ENCODE measurements at regions not wholly inside any gene's neighbourhood (a gene's known extent, or its start where the extent isn't known, plus 50 kb on each side); places are given as distances from the start of the nearest gene placed in this dataset.

DNA sequence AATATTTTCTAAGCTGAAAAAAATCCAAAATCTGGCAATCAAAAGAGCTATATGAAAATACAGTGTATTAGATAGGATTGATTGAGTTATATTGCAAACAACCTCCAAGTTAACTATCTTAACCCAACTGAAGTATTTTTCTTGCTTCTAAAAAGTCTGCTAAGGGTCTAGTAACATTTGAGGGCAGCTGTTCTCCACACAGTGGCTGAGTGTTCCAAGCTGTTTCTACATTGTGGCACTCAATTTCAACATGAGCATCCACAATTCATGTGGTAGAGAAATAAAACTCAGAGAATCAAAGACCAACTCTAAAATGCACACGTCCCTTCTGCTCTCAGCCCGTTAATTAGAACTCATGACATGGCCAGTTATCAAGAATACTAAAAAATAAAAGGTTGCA lies 340.0 kb downstream of the C12orf50 start:
- Histone ChIP-seq H3K4me1 (no peaks in the 10 kb centered on the region), H3K4me3 (no peak overlapping the region), H3K27me3 (ENCODE audit: low read depth) (no peaks in the 10 kb centered on the region), H3K36me3 (no peaks in the 10 kb centered on the region), H3K9me3 (no peaks in the 10 kb centered on the region), H3K27ac (no peak overlapping the region)
- intact Hi-C loops (cut with DNase I) = no loop called here
- TF ChIP-seq, protein P1, sequence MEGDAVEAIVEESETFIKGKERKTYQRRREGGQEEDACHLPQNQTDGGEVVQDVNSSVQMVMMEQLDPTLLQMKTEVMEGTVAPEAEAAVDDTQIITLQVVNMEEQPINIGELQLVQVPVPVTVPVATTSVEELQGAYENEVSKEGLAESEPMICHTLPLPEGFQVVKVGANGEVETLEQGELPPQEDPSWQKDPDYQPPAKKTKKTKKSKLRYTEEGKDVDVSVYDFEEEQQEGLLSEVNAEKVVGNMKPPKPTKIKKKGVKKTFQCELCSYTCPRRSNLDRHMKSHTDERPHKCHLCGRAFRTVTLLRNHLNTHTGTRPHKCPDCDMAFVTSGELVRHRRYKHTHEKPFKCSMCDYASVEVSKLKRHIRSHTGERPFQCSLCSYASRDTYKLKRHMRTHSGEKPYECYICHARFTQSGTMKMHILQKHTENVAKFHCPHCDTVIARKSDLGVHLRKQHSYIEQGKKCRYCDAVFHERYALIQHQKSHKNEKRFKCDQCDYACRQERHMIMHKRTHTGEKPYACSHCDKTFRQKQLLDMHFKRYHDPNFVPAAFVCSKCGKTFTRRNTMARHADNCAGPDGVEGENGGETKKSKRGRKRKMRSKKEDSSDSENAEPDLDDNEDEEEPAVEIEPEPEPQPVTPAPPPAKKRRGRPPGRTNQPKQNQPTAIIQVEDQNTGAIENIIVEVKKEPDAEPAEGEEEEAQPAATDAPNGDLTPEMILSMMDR (IDR thresholded peaks at IDR 0.05) = no peak
- no peak for ATAC-seq
- no peak for DNase-seq

DNA sequence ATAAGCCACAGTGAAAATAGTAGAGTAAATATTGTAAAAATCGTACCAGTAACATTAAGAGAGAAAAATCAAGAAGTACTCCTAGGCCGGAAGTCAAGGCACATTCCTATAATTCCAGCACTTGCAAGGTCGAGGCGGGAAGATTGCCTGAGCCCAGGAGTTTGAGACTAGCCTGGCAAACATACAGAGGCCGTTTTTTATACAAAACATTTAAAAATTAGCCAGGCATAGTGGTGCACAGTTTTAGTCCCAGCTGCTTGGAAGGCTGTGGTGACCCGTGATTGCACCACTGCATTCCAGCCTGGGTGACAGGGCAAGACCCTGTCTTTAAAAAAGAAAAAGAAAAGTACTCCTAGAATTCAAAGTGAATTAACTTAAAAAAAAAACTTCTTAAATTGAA lies 341.8 kb downstream of the C12orf50 start:
- H3K9me3 ChIP-seq = no peaks in the 10 kb centered on the region
- TF ChIP-seq, protein P1 (IDR thresholded peaks at IDR 0.05) = no peak
- ATAC-seq (peak; percentile 57 to 58), DNase-seq (no peak)
- H3K27me3 ChIP-seq (ENCODE audit: low read depth) = no peaks in the 10 kb centered on the region
- H3K4me1 ChIP-seq = no peaks in the 10 kb centered on the region
- no peak overlapping the region for H3K4me3 ChIP-seq
- no peaks in the 10 kb centered on the region for H3K36me3 ChIP-seq
- intact Hi-C loops (cut with DNase I) = no loop called here
- H3K27ac ChIP-seq = no peak overlapping the region

DNA sequence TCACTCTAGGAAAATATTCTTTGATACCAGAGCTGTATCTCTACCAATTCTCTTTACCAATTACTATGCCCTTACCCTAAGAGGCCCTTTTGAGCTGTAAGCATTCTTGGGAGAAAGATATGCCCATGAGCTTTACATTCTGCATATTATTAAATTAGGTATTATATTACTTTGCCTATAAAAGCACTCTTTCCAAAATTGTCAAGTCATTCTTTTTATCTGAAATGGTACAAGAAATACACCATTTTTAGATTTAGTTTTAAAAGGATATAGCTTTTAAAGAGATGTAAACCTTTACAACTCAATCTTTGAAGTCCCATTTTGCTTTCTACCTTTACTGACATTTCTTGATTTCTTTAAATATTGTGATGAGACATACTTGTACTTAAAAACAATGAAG lies 343.5 kb downstream of the C12orf50 start:
- TF ChIP-seq, protein P1 (IDR thresholded peaks at IDR 0.05) = no peak
- ATAC-seq (no peak), DNase-seq (no peak)
- no peaks in the 10 kb centered on the region for H3K4me1 ChIP-seq
- no peak overlapping the region for H3K4me3 ChIP-seq
- no peaks in the 10 kb centered on the region for H3K36me3 ChIP-seq
- intact Hi-C loops (cut with DNase I) = no loop called here
- no peaks in the 10 kb centered on the region for H3K27me3 ChIP-seq (ENCODE audit: low read depth)
- no peak overlapping the region for H3K27ac ChIP-seq
- no peaks in the 10 kb centered on the region for H3K9me3 ChIP-seq

GRCh38 chr12:87679251-87679650 lies 349.9 kb downstream of the C12orf50 start:
- ATAC-seq = no peak

GRCh38 chr12:87678453-87678852 lies 350.7 kb downstream of the C12orf50 start:
- no peak overlapping the region for H3K27ac ChIP-seq
- no peak overlapping the region for H3K4me3 ChIP-seq
- H3K36me3 ChIP-seq = no peaks in the 10 kb centered on the region
- DNase-seq (no peak), ATAC-seq (no peak)
- no peaks in the 10 kb centered on the region for H3K4me1 ChIP-seq
- intact Hi-C loops (cut with DNase I) = no loop called here
- H3K27me3 ChIP-seq (ENCODE audit: low read depth) = no peaks in the 10 kb centered on the region
- H3K9me3 ChIP-seq = no peaks in the 10 kb centered on the region
- TF ChIP-seq, protein P1 (IDR thresholded peaks at IDR 0.05) = no peak

More at GRCh38 chr12:87679251-87679650, 349.9 kb downstream of the C12orf50 start:
- H3K9me3 ChIP-seq = no peaks in the 10 kb centered on the region
- no peak for DNase-seq
- H3K27ac ChIP-seq = no peak overlapping the region
- H3K36me3 ChIP-seq = no peaks in the 10 kb centered on the region
- intact Hi-C loops (cut with DNase I) = no loop called here
- H3K4me1 ChIP-seq = no peaks in the 10 kb centered on the region
- H3K27me3 ChIP-seq (ENCODE audit: low read depth) = no peaks in the 10 kb centered on the region
- TF ChIP-seq, protein P1 (IDR thresholded peaks at IDR 0.05) = no peak
- H3K4me3 ChIP-seq = no peak overlapping the region

GRCh38 chr12:87676731-87677130 lies 352.5 kb downstream of the C12orf50 start:
- Histone ChIP-seq H3K36me3 (no peaks in the 10 kb centered on the region), H3K27ac (no peak overlapping the region), H3K4me1 (no peaks in the 10 kb centered on the region), H3K27me3 (ENCODE audit: low read depth) (no peaks in the 10 kb centered on the region), H3K4me3 (no peak overlapping the region), H3K9me3 (no peaks in the 10 kb centered on the region)
- ATAC-seq (no peak), DNase-seq (no peak)
- TF ChIP-seq, protein P1 (IDR thresholded peaks at IDR 0.05) = no peak
- intact Hi-C loops (cut with DNase I) = no loop called here
